ENCODE measurements at regions not wholly inside any gene's neighbourhood (a gene's known extent, or its start where the extent isn't known, plus 50 kb on each side); places are given as distances from the start of the nearest gene placed in this dataset.

DNA sequence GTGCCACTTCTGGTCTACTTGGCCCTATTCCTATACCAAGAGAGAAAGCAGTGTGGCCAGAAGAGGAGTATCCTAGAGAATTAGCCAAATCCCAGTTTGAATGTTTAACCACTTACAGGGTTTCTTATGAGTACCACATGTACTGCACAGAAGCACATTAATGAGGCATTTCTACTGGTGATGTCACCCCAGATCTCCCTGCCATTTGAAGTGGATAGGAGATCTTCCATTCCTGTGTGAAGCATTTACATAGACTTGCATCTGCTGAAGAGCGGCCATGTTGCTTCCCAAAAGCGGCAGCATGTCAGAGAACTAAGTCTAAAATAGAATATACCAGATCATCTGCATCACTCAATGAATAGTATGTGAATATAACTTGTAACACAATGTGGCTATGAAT is 108.4 kb upstream of the TUSC7 start:
- CTCF ChIA-PET (ENCODE audit: low intra/inter-chr PET ratio, low total read pairs) = no interaction called here
- FAIRE-seq = no peak
- 0% methylated on average over 2 of the region's 2 CpGs for WGBS (ENCODE audit: low lambda C conversion rate)

More for the DNA sequence above, 108.4 kb upstream of the TUSC7 start:
- POLR2A ChIA-PET = no interaction called here
- ATAC-seq = no peak
- intact Hi-C loops (cut with micrococcal nuclease; ENCODE audit: unreplicated experiment) = no loop called here
- H3K9ac ChIP-seq (ENCODE audit: insufficient read depth, low read depth, low read length) = no peak overlapping the region
- H3K4me1 ChIP-seq (ENCODE audit: insufficient read depth, low read length) = no peaks in the 10 kb centered on the region
- in situ Hi-C loops (cut with HindIII; ENCODE audit: extremely low pct_ligation_motif_present, low pct_unique_long_range_greater_than_20kb) = no loop called here
- no peaks in the 10 kb centered on the region for H3K27me3 ChIP-seq (ENCODE audit: control insufficient read depth in 1 of 2, insufficient read depth in 2 of 2, low read length in 2 of 2)
- H4K20me1 ChIP-seq (ENCODE audit: insufficient read depth, low read length) = no peaks in the 10 kb centered on the region
- no peaks in the 10 kb centered on the region for H3K79me2 ChIP-seq (ENCODE audit: insufficient read depth, low read length)
- H3K9me3 ChIP-seq (ENCODE audit: low read length) = no peaks in the 10 kb centered on the region
- no peak for DNase-seq (ENCODE audit: low spot score)
- no peaks in the 10 kb centered on the region for H3K36me3 ChIP-seq (replicated peaks in 1 of 2; ENCODE audit: control insufficient read depth in 1 of 2, insufficient read depth in 2 of 2, low read length in 2 of 2)
- TF ChIP-seq, protein P1, sequence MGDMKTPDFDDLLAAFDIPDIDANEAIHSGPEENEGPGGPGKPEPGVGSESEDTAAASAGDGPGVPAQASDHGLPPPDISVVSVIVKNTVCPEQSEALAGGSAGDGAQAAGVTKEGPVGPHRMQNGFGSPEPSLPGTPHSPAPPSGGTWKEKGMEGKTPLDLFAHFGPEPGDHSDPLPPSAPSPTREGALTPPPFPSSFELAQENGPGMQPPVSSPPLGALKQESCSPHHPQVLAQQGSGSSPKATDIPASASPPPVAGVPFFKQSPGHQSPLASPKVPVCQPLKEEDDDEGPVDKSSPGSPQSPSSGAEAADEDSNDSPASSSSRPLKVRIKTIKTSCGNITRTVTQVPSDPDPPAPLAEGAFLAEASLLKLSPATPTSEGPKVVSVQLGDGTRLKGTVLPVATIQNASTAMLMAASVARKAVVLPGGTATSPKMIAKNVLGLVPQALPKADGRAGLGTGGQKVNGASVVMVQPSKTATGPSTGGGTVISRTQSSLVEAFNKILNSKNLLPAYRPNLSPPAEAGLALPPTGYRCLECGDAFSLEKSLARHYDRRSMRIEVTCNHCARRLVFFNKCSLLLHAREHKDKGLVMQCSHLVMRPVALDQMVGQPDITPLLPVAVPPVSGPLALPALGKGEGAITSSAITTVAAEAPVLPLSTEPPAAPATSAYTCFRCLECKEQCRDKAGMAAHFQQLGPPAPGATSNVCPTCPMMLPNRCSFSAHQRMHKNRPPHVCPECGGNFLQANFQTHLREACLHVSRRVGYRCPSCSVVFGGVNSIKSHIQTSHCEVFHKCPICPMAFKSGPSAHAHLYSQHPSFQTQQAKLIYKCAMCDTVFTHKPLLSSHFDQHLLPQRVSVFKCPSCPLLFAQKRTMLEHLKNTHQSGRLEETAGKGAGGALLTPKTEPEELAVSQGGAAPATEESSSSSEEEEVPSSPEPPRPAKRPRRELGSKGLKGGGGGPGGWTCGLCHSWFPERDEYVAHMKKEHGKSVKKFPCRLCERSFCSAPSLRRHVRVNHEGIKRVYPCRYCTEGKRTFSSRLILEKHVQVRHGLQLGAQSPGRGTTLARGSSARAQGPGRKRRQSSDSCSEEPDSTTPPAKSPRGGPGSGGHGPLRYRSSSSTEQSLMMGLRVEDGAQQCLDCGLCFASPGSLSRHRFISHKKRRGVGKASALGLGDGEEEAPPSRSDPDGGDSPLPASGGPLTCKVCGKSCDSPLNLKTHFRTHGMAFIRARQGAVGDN (CRISPR knock-in tag; IDR thresholded peaks at IDR 0.05) = no peak
- TF ChIP-seq, protein P2, sequence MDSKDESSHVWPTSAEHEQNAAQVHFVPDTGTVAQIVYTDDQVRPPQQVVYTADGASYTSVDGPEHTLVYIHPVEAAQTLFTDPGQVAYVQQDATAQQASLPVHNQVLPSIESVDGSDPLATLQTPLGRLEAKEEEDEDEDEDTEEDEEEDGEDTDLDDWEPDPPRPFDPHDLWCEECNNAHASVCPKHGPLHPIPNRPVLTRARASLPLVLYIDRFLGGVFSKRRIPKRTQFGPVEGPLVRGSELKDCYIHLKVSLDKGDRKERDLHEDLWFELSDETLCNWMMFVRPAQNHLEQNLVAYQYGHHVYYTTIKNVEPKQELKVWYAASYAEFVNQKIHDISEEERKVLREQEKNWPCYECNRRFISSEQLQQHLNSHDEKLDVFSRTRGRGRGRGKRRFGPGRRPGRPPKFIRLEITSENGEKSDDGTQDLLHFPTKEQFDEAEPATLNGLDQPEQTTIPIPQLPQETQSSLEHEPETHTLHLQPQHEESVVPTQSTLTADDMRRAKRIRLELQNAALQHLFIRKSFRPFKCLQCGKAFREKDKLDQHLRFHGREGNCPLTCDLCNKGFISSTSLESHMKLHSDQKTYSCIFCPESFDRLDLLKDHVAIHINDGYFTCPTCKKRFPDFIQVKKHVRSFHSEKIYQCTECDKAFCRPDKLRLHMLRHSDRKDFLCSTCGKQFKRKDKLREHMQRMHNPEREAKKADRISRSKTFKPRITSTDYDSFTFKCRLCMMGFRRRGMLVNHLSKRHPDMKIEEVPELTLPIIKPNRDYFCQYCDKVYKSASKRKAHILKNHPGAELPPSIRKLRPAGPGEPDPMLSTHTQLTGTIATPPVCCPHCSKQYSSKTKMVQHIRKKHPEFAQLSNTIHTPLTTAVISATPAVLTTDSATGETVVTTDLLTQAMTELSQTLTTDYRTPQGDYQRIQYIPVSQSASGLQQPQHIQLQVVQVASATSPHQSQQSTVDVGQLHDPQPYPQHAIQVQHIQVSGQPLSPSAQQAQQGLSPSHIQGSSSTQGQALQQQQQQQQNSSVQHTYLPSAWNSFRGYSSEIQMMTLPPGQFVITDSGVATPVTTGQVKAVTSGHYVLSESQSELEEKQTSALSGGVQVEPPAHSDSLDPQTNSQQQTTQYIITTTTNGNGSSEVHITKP (CRISPR knock-in tag; IDR thresholded peaks at IDR 0.05; ENCODE audit: low read depth) = no peak
- TF ChIP-seq, protein P3, sequence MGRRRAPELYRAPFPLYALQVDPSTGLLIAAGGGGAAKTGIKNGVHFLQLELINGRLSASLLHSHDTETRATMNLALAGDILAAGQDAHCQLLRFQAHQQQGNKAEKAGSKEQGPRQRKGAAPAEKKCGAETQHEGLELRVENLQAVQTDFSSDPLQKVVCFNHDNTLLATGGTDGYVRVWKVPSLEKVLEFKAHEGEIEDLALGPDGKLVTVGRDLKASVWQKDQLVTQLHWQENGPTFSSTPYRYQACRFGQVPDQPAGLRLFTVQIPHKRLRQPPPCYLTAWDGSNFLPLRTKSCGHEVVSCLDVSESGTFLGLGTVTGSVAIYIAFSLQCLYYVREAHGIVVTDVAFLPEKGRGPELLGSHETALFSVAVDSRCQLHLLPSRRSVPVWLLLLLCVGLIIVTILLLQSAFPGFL (CRISPR knock-in tag; IDR thresholded peaks at IDR 0.05) = no peak
- TF ChIP-seq, protein P4, sequence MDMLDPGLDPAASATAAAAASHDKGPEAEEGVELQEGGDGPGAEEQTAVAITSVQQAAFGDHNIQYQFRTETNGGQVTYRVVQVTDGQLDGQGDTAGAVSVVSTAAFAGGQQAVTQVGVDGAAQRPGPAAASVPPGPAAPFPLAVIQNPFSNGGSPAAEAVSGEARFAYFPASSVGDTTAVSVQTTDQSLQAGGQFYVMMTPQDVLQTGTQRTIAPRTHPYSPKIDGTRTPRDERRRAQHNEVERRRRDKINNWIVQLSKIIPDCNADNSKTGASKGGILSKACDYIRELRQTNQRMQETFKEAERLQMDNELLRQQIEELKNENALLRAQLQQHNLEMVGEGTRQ (IDR thresholded peaks at IDR 0.05; ENCODE audit: low read depth, low read length) = no peak
- TF ChIP-seq, protein P4 (CRISPR knock-in tag; IDR thresholded peaks at IDR 0.05; ENCODE audit: borderline replicate concordance) = no peak
- no peak for TF ChIP-seq ZNF768 (CRISPR knock-in tag; IDR thresholded peaks at IDR 0.05)
- TF ChIP-seq, protein P5, sequence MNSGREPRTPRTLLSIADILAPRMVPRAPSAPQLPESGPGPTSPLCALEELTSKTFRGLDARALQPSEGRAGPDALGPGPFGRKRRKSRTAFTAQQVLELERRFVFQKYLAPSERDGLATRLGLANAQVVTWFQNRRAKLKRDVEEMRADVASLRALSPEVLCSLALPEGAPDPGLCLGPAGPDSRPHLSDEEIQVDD (CRISPR knock-in tag; IDR thresholded peaks at IDR 0.05; ENCODE audit: borderline replicate concordance) = no peak
- TF ChIP-seq, protein P6, sequence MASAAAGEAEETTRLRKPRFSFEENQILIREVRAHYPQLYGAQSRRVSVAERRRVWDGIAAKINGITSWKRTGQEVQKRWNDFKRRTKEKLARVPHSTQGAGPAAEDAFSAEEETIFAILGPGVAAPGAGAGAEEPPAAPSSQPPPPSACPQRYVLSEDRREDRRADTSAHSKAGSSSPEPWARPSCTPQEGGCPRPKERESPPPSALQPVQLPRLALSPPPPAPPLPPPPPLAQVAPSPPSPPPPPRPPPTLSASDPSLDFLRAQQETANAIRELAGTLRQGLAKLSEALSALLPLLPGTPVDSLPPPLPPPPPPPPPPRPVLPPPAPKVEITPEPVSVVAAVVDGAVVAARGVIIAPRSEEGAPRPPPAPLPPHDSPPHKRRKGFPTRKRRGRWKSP (CRISPR knock-in tag; IDR thresholded peaks at IDR 0.05) = no peak
- no peak for TF ChIP-seq ZNF713 (CRISPR knock-in tag; IDR thresholded peaks at IDR 0.05)
- BruUV-seq (replicated peaks) = no TSS peak
- H3K27ac ChIP-seq (ENCODE audit: extremely low read length, insufficient read depth, low read length) = no peak overlapping the region
- no peak overlapping the region for H3K4me2 ChIP-seq (ENCODE audit: low read depth, low read length)
- no peak overlapping the region for H2AFZ ChIP-seq (ENCODE audit: low read length)
- H3K4me3 ChIP-seq (replicated peaks in 1 of 3; ENCODE audit: insufficient read depth in 1 of 3, low read depth in 2 of 3, low read length in 3 of 3) = no peak overlapping the region
